ENCODE measurements at regions not wholly inside any gene's neighbourhood (a gene's known extent, or its start where the extent isn't known, plus 50 kb on each side); places are given as distances from the start of the nearest gene placed in this dataset.

- no peak for TF ChIP-seq CTCF (IDR thresholded peaks at IDR 0.05)
- TF ChIP-seq RFX5 (IDR thresholded peaks at IDR 0.05; ENCODE audit: low read length) = no peak
- TF ChIP-seq TAF1 (IDR thresholded peaks at IDR 0.05; ENCODE audit: borderline replicate concordance, low read depth, low read length) = no peak
These were observed 78.6 kb upstream of the THBS2 start for GRCh38 chr6:169332250-169332649.
